Keratinocyte (primary cell): ENCODE measurements at regions not wholly inside any gene's neighbourhood (a gene's known extent, or its start where the extent isn't known, plus 50 kb on each side); places are given as distances from the start of the nearest gene placed in this dataset.

Source experiments
- DNase-seq: peaks from one replicate; pipeline ENCODE4 v3.0.0-alpha.2; 2011; ENCODE audit warnings: low read depth, missing footprints, low spot score
- FAIRE-seq: peaks from 2 replicates; lab custom pipeline; 2011; peaks lifted over from hg19 to GRCh38; lab: Jason Lieb, UNC
- H2AFZ ChIP-seq: 2 replicates; pipeline ENCODE4 v1.6.0; 2012; ENCODE audit warnings: low read length, control low read depth, inconsistent platforms; ENCODE audit not compliant: control insufficient read depth
- H3K27ac ChIP-seq: 2 replicates; pipeline ENCODE4 v1.5.1; 2011; ENCODE audit warnings: low read length; ENCODE audit not compliant: control insufficient read depth, insufficient read depth
- H3K27me3 ChIP-seq: 3 replicates; pipeline ENCODE4 v1.6.0; 2011; ENCODE audit warnings: low read length; ENCODE audit not compliant: control insufficient read depth, insufficient read depth; ENCODE audit errors: extremely low read depth
- H3K36me3 ChIP-seq, 2 experiments: 2 replicates in 1 of 2; 3 replicates in 1 of 2; pipeline ENCODE4 v1.5.1; 2011; ENCODE audit warnings: low read length in 2 of 2, mild to moderate bottlenecking in 1 of 2; ENCODE audit not compliant: control insufficient read depth in 2 of 2, insufficient read depth in 2 of 2; ENCODE audit errors: extremely low read depth in 1 of 2
- H3K4me1 ChIP-seq: 3 replicates; pipeline ENCODE4 v1.5.1; 2011; ENCODE audit warnings: low read length; ENCODE audit not compliant: control insufficient read depth, insufficient read depth; ENCODE audit errors: extremely low read depth
- H3K4me2 ChIP-seq: 3 replicates; pipeline ENCODE4 v1.6.0; 2011; ENCODE audit warnings: low read depth, low read length; ENCODE audit not compliant: control insufficient read depth, insufficient read depth; ENCODE audit errors: extremely low read depth
- H3K4me3 ChIP-seq, 3 experiments: fragments of 200-600 bp in 1 of 3; sonication (generic) in 1 of 3; 2 replicates in 2 of 3; 3 replicates in 1 of 3; pipeline ENCODE4 v1.5.1; 2011 to 2016; ENCODE audit warnings: low read length in 3 of 3, mild to moderate bottlenecking in 3 of 3, control low read depth in 2 of 3, inconsistent platforms in 1 of 3, low read depth in 1 of 3, mixed read lengths in 1 of 3, mixed run types in 1 of 3, moderate library complexity in 1 of 3; ENCODE audit not compliant: control insufficient read depth in 2 of 3, insufficient read depth in 2 of 3; ENCODE audit errors: extremely low read depth in 1 of 3
- H3K79me2 ChIP-seq: 2 replicates; pipeline ENCODE4 v1.6.0; 2012; ENCODE audit warnings: low read length; ENCODE audit not compliant: control insufficient read depth, insufficient read depth
- H3K9ac ChIP-seq: 3 replicates; pipeline ENCODE4 v1.6.0; 2011; ENCODE audit warnings: low read length; ENCODE audit not compliant: control insufficient read depth, insufficient read depth; ENCODE audit errors: extremely low read depth
- H3K9me1 ChIP-seq: 3 replicates; pipeline ENCODE4 v1.6.0; 2011; ENCODE audit warnings: low read length; ENCODE audit not compliant: control insufficient read depth, insufficient read depth; ENCODE audit errors: extremely low read depth
- H3K9me3 ChIP-seq: 2 replicates; pipeline ENCODE4 v1.5.1; 2012; ENCODE audit warnings: low read depth, low read length; ENCODE audit not compliant: control insufficient read depth
- H4K20me1 ChIP-seq: 3 replicates; pipeline ENCODE4 v1.6.0; 2011; ENCODE audit warnings: low read length; ENCODE audit not compliant: control insufficient read depth, insufficient read depth; ENCODE audit errors: extremely low read depth
- CTCF ChIP-seq, 3 experiments: IDR thresholded peaks in 1 of 3; conservative IDR thresholded peaks in 1 of 3; optimal IDR thresholded peaks in 1 of 3; 2 replicates in 2 of 3; 3 replicates in 1 of 3; pipeline versions ENCODE3 to v1.5.1; 2011; ENCODE audit warnings: low read length in 3 of 3, mild to moderate bottlenecking in 3 of 3, moderate library complexity in 2 of 3, control low read depth in 1 of 3, inconsistent platforms in 1 of 3; ENCODE audit not compliant: insufficient read depth in 2 of 3; ENCODE audit errors: extremely low read depth in 1 of 3
- EZH2 ChIP-seq: IDR thresholded peaks from one replicate; pipeline ENCODE4 v1.6.1; 2012; ENCODE audit warnings: inconsistent platforms, mild to moderate bottlenecking, low read length, moderate library complexity
- dilution Hi-C: fragments of 300-500 bp; cut with MboI; formaldehyde crosslinking; loops from one replicate; pipeline ENCODE4 v1.7.0; 2020; ENCODE audit warnings: low sequenced_read_pairs; ENCODE audit not compliant: extremely low pct_ligation_motif_present

- H3K4me2 ChIP-seq, result no peak overlapping the region
- H3K36me3 ChIP-seq, result no peaks in the 10 kb centered on the region
- H3K4me1 ChIP-seq, result no peaks in the 10 kb centered on the region
- no peak for TF ChIP-seq EZH2
- no peak for TF ChIP-seq CTCF (optimal IDR thresholded peaks at IDR 0.05 in 1 of 3, IDR thresholded peaks at IDR 0.05 in 1 of 3, conservative IDR thresholded peaks at IDR 0.05 in 1 of 3; ENCODE audit: extremely low read depth in 1 of 3, insufficient read depth in 2 of 3, low read length in 3 of 3)
- H3K27me3 ChIP-seq, result no peaks in the 10 kb centered on the region
- no peak overlapping the region for H2AFZ ChIP-seq
- no peak overlapping the region for H3K27ac ChIP-seq
- no peaks in the 10 kb centered on the region for H3K9me1 ChIP-seq
- no peaks in the 10 kb centered on the region for H4K20me1 ChIP-seq
- dilution Hi-C loops, result no loop called here
- H3K79me2 ChIP-seq, result no peaks in the 10 kb centered on the region
- DNase-seq (no peak), FAIRE-seq (no peak)
- H3K4me3 ChIP-seq, result no peak overlapping the region
- H3K9ac ChIP-seq, result no peak overlapping the region
- no peaks in the 10 kb centered on the region for H3K9me3 ChIP-seq
Measured at GRCh38 chr14:86639146-86639545, 1109.2 kb downstream of the FLRT2 start.

GRCh38 chr14:86627080-86627479 lies 1097.1 kb downstream of the FLRT2 start:
- H3K9ac ChIP-seq, result no peak overlapping the region
- dilution Hi-C loops, result no loop called here
- no peak overlapping the region for H2AFZ ChIP-seq
- H3K79me2 ChIP-seq, result no peaks in the 10 kb centered on the region
- H3K27ac ChIP-seq, result no peak overlapping the region
- H3K9me3 ChIP-seq, result no peaks in the 10 kb centered on the region
- no peaks in the 10 kb centered on the region for H3K9me1 ChIP-seq
- TF ChIP-seq CTCF (optimal IDR thresholded peaks at IDR 0.05 in 1 of 3, IDR thresholded peaks at IDR 0.05 in 1 of 3, conservative IDR thresholded peaks at IDR 0.05 in 1 of 3; ENCODE audit: extremely low read depth in 1 of 3, insufficient read depth in 2 of 3, low read length in 3 of 3), result no peak
- TF ChIP-seq EZH2, result no peak
- no peaks in the 10 kb centered on the region for H3K36me3 ChIP-seq
- FAIRE-seq, result no peak
- no peak overlapping the region for H3K4me3 ChIP-seq
- no peaks in the 10 kb centered on the region for H4K20me1 ChIP-seq
- no peak overlapping the region for H3K4me2 ChIP-seq
- H3K27me3 ChIP-seq, result no peaks in the 10 kb centered on the region
- no peaks in the 10 kb centered on the region for H3K4me1 ChIP-seq
- DNase-seq, result no peak
